Lower leg skin (tissue), 3 donors: ENCODE measurements at regions not wholly inside any gene's neighbourhood (a gene's known extent, or its start where the extent isn't known, plus 50 kb on each side); places are given as distances from the start of the nearest gene placed in this dataset.

Experiments used
- CTCF ChIP-seq, 3 donors: fragments of 450-650 bp; IDR thresholded peaks; one replicate each; pipeline ENCODE4 v1.5.1; 2016; ENCODE audit warnings: antibody characterized with exemption in 3 of 3, mild to moderate bottlenecking in 3 of 3, moderate library complexity in 2 of 3
- POLR2A ChIP-seq, 2 donors: fragments of 450-650 bp; IDR thresholded peaks; one replicate each; pipeline ENCODE4 v1.6.1; 2016 to 2017; ENCODE audit warnings: antibody characterized with exemption in 2 of 2, mild to moderate bottlenecking in 1 of 2, moderate library complexity in 1 of 2

DNA sequence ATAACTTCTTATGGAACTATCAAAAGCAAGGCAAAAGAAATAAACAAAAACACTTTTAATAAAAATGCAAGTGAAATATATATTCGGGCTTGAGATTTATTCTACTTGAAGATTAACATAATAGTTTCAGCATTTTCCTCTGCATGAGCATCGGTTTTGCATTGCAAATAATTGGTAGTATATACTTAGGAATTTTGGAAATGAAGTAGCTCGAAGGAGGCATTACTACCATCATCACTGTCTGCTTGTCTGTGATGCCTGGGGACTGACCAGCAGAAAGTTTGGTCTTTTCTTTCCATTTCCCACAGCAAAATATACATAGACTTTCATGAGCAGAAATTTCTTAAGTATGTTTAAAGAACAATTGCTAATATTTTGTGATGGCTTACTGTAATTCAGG is 570.7 kb downstream of the HTR1B start:
- TF ChIP-seq CTCF (IDR thresholded peaks at IDR 0.05) (no peak), POLR2A (IDR thresholded peaks at IDR 0.05) (no peak)
